ENCODE measurements at regions not wholly inside any gene's neighbourhood (a gene's known extent, or its start where the extent isn't known, plus 50 kb on each side); places are given as distances from the start of the nearest gene placed in this dataset.

DNA sequence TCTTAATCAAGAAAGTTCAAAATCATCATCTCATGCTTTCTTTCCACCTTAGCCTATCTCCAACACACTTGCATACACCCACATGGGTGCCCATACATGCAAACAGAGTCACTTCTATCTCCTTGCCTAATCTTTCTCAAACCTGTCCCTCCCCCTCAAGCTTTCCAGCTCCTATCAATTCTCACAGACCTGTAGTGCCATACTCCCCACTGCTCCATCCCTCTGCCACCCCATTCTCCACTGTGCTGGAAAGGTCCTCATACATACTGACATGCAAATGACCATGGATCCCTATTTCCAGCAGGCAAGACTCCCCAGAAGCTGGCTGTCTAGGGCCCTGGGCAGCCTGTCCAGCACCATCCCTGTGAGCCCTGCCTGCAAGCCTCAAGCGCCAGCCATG, 320.4 kb upstream of the CCL2 start:
- H3K4me3 Mint-ChIP-seq: no peak overlapping the region
- peaks cover 26% of the 10 kb centered on the region for H3K4me1 Mint-ChIP-seq (ENCODE audit: unreplicated experiment)
- peaks cover 12% of the 10 kb centered on the region for H3K27me3 Mint-ChIP-seq

DNA sequence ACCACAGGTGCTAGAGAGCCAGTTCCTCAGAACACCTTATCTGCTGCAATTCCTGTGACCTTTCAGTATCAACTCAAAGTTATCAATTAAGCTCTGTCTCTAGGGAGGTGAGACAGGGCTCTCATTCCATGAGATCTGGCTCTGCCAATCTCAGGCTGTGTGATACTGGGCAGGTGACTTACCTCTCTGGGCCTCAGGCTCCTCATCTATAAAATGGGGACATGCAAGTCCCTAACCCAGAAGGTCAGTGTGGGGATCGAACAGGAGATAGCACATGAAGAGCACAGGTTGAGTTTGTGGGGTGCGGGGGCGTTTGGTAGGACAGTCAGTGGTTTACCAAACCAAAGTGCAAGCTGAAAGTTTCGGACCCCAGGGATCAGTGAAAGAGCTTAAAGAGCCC, 319.3 kb upstream of the CCL2 start:
- TF ChIP-seq, protein P1, sequence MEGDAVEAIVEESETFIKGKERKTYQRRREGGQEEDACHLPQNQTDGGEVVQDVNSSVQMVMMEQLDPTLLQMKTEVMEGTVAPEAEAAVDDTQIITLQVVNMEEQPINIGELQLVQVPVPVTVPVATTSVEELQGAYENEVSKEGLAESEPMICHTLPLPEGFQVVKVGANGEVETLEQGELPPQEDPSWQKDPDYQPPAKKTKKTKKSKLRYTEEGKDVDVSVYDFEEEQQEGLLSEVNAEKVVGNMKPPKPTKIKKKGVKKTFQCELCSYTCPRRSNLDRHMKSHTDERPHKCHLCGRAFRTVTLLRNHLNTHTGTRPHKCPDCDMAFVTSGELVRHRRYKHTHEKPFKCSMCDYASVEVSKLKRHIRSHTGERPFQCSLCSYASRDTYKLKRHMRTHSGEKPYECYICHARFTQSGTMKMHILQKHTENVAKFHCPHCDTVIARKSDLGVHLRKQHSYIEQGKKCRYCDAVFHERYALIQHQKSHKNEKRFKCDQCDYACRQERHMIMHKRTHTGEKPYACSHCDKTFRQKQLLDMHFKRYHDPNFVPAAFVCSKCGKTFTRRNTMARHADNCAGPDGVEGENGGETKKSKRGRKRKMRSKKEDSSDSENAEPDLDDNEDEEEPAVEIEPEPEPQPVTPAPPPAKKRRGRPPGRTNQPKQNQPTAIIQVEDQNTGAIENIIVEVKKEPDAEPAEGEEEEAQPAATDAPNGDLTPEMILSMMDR (conservative IDR thresholded peaks at IDR 0.05): no peak
- no peak for DNase-seq (ENCODE audit: extremely low spot score, unreplicated experiment)
- Mint-ChIP-seq H3K27me3 (peaks cover 16% of the 10 kb centered on the region), H3K9me3 (no peaks in the 10 kb centered on the region), H3K27ac (no peak overlapping the region), H3K4me1 (ENCODE audit: unreplicated experiment) (peaks cover 31% of the 10 kb centered on the region), H3K4me3 (no peak overlapping the region), H3K36me3 (no peaks in the 10 kb centered on the region)

More for the DNA sequence above, 320.4 kb upstream of the CCL2 start:
- Mint-ChIP-seq H3K36me3 (no peaks in the 10 kb centered on the region), H3K9me3 (no peaks in the 10 kb centered on the region), H3K27ac (no peak overlapping the region)
- TF ChIP-seq, protein P1 (conservative IDR thresholded peaks at IDR 0.05): no peak
- DNase-seq (ENCODE audit: extremely low spot score, unreplicated experiment): no peak

DNA sequence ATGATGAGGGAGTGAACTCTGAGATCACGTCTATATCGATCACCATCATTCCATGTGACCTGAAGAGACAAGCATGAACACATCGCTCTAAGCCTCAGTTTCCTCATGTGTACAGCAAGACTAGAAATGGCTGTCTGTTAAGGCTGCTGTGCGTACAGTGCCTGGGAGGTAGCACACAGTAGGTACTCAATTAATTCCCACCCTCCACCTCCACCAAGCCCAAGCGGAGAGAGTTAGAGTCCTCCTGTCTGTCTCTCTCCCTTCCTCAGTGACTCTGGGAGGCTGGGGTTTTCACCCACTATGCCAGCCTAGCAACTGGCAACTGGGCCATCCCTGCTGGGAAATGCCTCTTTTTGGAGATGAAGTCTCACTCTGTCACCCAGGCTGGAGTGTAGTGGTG, 318.3 kb upstream of the CCL2 start:
- Mint-ChIP-seq H3K36me3 (no peaks in the 10 kb centered on the region), H3K27ac (no peak overlapping the region), H3K4me3 (no peak overlapping the region), H3K9me3 (no peaks in the 10 kb centered on the region), H3K4me1 (ENCODE audit: unreplicated experiment) (peaks cover 26% of the 10 kb centered on the region), H3K27me3 (peaks cover 16% of the 10 kb centered on the region)
- TF ChIP-seq, protein P1 (conservative IDR thresholded peaks at IDR 0.05): no peak
- no peak for DNase-seq (ENCODE audit: extremely low spot score, unreplicated experiment)

DNA sequence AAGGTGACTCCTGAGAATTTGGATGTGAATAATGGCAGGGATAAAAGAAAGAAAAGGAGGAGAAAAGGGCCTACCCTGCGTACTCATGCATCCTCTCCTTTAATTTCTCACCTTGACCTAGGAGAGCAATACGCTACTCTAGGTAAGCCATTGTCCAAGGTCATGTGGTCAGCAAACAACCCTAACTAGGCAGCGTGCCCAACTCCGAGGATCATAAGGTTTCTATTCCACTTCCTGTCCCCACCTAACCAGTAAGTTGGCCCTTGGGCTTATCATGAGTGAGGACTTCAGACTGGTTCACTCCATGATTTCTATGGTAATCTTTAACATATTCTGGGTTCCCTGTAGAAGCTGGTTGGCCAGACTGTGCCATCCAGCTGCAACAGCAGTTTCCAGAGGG, 315.1 kb upstream of the CCL2 start:
- Mint-ChIP-seq H3K36me3 (no peaks in the 10 kb centered on the region), H3K9me3 (no peaks in the 10 kb centered on the region), H3K27ac (no peak overlapping the region), H3K4me3 (no peak overlapping the region), H3K4me1 (ENCODE audit: unreplicated experiment) (peaks cover 15% of the 10 kb centered on the region), H3K27me3 (peaks cover 17% of the 10 kb centered on the region)
- TF ChIP-seq, protein P1 (conservative IDR thresholded peaks at IDR 0.05): no peak
- no peak for DNase-seq (ENCODE audit: extremely low spot score, unreplicated experiment)

DNA sequence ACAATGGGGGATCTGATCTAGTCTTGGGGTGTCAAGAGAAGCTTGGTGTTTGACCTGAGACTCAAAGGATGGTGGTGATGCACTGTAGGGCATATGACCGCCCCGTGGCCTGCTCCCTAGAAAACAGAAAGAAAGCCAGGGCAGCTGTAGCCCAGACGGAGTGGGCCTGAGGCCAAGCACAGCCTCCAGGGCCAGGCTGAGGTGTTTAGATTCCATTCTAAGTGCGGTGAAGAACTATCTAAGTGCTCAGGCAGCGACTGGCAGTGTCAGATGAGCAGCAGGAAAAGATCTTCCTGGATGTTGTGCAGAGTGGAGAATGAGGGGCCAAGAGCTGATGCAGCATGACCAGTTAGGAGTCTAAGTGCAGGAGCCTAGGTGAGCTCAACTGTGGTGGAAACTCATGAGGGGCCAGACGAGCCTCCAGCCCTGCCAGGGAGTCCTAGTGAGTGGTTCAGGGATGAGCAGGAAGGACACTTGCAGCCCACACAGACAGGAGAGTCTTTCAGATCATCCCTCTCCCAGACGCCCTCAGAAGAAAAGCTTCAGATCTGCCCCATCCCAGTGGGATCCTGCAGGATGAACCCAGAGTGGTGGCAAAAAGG, 314.2 kb upstream of the CCL2 start:
- Mint-ChIP-seq H3K4me3 (no peak overlapping the region), H3K27ac (no peak overlapping the region), H3K4me1 (ENCODE audit: unreplicated experiment) (peaks cover 15% of the 10 kb centered on the region), H3K9me3 (no peaks in the 10 kb centered on the region), H3K27me3 (peaks cover 26% of the 10 kb centered on the region), H3K36me3 (no peaks in the 10 kb centered on the region)
- DNase-seq (ENCODE audit: extremely low spot score, unreplicated experiment): no peak
- TF ChIP-seq, protein P1 (conservative IDR thresholded peaks at IDR 0.05): no peak

DNA sequence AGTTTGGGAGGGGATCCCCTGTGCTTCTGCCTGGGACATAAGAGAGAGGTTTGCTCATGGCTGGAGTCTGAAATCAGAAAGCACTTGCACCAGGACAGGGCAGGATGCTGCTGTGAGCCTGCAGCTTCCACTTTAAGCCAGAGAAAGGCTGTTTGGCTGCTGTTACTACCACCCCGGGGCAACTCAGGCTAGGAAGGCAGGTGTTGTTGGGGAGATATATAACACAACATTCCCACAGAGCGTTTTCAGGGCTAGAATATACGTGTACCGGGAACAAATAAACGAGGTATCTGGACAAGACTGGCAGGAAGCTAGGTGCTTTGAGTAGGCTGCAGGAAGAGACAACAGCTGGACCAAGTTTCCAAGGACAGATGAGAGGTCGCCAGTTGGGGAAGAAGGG, 313.3 kb upstream of the CCL2 start:
- DNase-seq (ENCODE audit: extremely low spot score, unreplicated experiment): no peak
- peaks cover 15% of the 10 kb centered on the region for H3K4me1 Mint-ChIP-seq (ENCODE audit: unreplicated experiment)
- TF ChIP-seq, protein P1 (conservative IDR thresholded peaks at IDR 0.05): no peak
- no peaks in the 10 kb centered on the region for H3K36me3 Mint-ChIP-seq
- no peaks in the 10 kb centered on the region for H3K9me3 Mint-ChIP-seq
- peaks cover 30% of the 10 kb centered on the region for H3K27me3 Mint-ChIP-seq
- H3K27ac Mint-ChIP-seq: no peak overlapping the region
- H3K4me3 Mint-ChIP-seq: no peak overlapping the region
